ENCODE measurements at regions not wholly inside any gene's neighbourhood (a gene's known extent, or its start where the extent isn't known, plus 50 kb on each side); places are given as distances from the start of the nearest gene placed in this dataset.
A peak's percentile ranks its signal among the peaks of the same experiment; 100 is the strongest.

DNA sequence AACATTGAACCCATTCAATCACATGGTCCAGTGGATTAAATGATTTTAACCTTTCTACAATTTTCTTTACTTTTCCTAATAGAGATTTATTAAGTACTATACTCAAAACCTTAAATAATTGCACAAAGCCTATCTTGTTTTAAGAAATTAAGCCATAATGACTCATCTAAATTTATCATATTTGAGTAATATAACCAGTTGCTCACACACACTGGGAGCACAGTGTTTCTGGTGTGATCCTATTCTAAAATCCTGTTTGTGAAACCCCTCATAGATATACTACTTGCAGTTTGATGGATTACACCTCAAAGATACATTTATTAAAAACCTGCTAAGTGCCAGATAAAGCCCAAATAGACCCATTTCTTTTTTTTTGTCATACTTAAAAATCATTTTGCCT is 668.3 kb upstream of the CDH18 start:
- no peak for DNase-seq (ENCODE audit: low spot score)

- no peak for DNase-seq (ENCODE audit: low spot score)
Measured at GRCh38 chr5:20655211-20655610, 667.2 kb upstream of the CDH18 start.

- no peak for DNase-seq (ENCODE audit: low spot score)
Measured at GRCh38 chr5:20654746-20655145, 666.7 kb upstream of the CDH18 start.

GRCh38 chr5:20654033-20654432 is 666.0 kb upstream of the CDH18 start:
- DNase-seq (ENCODE audit: low spot score) = no peak

- no peak for DNase-seq (ENCODE audit: low spot score)
Measured at GRCh38 chr5:20649966-20650365, 662.0 kb upstream of the CDH18 start.

DNA sequence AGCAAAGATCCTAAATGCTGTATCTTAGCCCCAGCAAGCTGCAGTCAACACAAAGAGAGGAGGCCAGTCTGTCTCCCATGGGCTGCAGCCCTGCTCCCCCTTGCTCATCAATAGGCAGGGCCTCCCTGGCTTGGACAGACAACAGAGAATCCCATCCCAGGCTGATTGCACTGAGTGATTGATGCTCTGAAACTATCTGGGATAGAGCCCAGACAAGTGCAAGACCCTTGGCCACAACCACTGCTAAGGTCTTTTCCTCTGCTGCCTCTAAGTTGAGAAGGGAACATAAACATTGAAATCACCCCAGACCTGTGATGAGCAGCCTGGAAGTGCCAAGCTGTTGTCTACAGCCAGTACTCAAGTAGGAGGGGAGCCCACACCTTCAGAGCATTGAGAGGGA is 661.0 kb upstream of the CDH18 start:
- DNase-seq (ENCODE audit: low spot score) = no peak

- DNase-seq (ENCODE audit: low spot score) = no peak
Measured at GRCh38 chr5:20636686-20637085, 648.7 kb upstream of the CDH18 start.

DNA sequence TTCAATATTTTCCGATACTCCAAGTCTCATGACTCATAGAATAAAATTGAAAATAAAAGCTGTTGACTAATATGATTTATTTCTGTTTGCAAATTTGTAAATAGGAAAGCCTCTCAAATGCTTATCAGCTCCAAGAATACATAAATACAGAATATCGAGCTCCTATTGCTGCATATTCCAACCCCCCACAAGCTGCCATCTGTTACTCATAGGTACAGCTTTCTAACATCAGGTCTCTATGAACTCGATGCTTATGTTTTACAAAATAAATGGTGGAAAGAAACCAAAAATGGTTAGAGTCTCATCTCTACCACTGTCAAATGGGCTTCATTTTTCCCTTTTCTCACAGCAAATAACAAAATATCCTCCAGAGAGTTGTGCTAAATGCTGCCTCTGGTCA is 631.6 kb upstream of the CDH18 start:
- DNase-seq (ENCODE audit: low spot score) = no peak

DNA sequence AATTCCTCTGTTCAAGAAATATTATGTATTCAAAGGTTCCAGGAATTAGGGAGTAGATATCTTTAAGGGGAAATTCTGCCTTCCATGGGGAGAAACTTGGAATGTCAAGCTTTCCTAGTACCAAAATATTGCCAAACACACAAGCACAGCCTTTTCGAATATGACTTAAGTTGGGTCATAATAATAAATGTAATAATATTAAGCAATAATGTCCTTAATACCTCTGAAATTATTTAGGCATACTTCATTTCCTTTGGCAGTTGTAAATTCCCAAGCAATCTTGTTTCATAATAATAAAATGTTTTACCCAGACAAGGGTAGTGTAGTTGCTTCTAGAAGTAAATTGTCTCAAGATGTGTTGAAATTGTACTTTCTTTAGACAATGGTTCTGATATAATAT is 630.3 kb upstream of the CDH18 start:
- DNase-seq (ENCODE audit: low spot score) = no peak

DNA sequence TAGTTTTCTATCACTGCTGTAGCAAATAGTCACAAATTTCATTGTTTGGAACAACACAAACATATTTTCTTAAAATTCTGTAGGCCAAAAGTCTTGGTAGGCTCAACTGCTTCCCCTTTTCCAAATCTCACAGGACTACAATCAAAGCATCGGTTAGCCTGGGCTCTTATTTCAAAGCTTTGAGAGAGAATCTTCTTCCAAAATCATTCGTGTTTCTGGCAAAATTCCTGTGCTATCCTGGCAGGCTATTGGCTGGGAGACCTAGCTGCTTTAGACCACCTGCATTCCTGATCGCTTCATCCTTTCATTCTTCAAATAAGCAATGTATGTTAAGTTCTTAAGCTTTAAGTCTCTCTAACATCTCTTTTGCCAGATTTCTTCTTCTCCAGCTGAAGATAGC is 629.8 kb upstream of the CDH18 start:
- no peak for DNase-seq (ENCODE audit: low spot score)

GRCh38 chr5:20615888-20616563 is 628.0 kb upstream of the CDH18 start:
- DNase-seq (ENCODE audit: low spot score) = no peak

DNA sequence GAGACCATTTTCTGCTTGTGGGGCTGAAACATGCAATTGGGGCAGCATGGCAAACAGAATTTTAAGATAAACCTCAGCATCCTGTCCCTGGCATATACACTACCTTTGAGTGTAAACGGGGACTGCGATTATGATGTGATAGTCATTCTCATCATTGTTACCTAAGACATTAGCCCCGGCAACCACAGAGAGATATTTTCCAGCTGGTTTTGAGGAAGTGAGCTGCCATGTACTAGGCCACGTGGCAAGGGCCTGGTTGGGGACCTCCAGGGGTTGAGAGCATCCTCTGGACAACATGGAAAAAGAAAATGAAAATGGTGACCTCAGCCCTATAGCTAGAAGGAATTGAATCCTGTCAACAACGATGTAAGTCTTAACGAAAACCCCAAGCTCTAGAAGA is 623.6 kb upstream of the CDH18 start:
- DNase-seq (ENCODE audit: low spot score) = no peak

GRCh38 chr5:20610681-20611080 is 622.7 kb upstream of the CDH18 start:
- no peak for DNase-seq (ENCODE audit: low spot score)

DNA sequence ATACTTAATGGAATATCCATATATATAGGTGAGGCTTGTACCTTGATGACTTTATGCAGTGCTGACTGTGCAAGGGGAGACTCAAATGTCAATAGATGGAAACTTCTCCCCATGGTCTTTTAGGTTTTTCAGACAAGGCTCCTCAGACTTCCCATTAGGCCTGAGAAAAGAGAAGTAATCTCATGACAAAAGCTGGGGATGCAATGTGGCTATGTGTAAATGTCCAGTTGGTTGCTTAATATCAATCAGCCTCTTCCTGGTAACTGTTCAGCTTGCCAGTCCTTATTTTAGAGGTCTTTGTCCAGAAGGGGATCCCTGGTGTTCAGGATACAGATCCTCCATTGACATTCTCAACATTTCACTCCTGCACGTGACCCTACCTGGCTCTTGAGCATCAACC is 621.1 kb upstream of the CDH18 start:
- no peak for DNase-seq (ENCODE audit: low spot score)

DNA sequence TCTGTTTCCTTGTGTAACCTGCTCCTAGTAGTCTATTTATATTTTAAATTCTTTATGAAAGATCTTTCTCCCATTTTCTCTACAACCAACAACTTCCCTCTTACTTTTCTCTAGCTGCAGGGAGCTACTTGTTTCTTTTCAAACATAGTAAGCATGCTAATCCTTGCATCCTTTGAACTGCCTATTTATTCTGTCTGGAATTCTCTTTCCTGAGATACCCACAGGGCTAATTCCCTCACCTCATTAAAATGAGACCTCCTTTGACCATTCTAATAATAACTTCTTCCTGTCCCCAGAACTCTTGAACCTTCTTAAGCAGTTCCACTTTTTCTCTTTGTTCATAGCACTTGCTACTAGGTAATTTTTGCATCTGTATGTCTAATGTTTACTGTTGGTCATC is 620.6 kb upstream of the CDH18 start:
- no peak for DNase-seq (ENCODE audit: low spot score)

GRCh38 chr5:20605732-20606525 is 617.9 kb upstream of the CDH18 start:
- no peak for DNase-seq (ENCODE audit: low spot score)

GRCh38 chr5:20604992-20605391 is 617.0 kb upstream of the CDH18 start:
- DNase-seq (ENCODE audit: low spot score) = no peak

DNA sequence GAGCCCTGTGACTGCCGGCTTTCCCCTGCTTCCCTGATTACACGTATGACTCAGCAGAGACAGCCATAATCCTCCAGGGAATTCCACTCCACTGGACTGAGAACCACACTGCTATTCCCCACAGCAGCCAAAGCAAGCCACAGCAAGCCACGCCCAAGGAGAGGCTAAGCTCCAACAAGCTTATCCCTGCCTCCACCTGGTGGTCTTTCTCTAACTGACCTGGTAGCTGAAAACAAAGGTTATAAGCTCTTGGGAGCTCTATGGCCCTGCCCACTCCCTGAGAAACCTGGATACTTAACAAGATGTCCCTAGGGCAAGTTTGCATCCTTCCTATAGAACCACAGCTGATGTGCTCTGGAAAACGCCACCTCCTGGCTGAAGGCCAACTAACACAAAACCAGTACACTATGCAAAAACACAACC is 613.7 kb upstream of the CDH18 start:
- DNase-seq (ENCODE audit: low spot score) = peak; percentile 95

DNA sequence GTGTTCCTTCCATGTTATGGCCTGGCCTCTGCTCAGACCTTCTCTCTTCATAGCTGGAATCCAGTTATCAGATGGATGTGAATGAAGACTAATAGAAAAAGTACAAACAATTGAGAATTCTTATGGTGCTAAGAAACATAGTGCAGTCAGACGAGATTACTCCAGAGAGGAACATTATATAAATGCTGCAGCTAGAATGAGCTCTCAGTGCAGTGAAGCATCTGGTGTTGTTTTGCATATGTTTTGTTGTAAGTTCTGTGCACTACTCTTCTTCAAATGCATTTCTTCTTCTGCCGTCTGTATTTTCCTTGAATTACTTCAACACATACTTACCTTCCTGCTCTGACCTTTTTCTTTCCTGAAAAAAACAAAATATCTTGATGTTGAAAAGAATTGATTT is 602.4 kb upstream of the CDH18 start:
- DNase-seq (ENCODE audit: low spot score) = no peak

DNA sequence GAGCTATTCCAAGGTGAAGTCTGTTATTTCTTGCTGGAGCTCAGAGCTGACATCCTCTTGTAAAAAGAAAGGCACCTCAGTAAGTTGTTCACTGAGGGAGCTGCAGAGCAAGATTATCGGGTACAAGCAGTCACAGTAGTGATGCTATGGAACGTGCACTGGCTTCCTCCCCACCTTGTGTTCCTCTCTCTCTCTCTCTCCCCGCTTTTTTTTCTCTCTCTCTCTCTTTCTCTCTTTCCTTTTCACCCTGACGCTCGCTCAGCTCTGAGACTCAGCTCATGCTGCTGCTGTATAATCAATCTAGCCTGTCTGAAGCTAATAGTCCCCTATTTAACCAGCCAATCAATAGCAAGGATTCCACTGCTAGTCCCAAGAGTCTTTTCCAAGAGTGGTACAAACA is 587.6 kb upstream of the CDH18 start:
- DNase-seq (ENCODE audit: low spot score) = no peak

GRCh38 chr5:20574576-20574975 is 586.6 kb upstream of the CDH18 start:
- no peak for DNase-seq (ENCODE audit: low spot score)

DNA sequence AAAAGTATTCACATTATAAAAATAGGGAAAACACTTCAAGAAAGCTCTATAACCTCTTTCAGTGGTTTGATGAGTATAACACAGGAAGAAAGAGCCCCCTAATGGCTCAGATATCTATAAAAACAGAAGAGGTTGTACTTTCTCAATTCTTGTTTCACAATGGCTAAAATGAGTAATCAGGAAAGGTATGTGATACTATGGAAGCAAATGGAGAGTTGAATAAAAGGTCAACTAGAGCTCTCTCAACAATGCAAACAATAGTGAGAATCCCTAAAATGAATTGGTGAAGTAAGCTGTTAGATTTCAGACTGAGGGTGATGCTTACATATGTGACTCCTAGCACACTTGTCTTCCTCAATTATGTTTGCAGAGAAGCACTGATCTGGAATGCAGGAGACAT is 584.6 kb upstream of the CDH18 start:
- DNase-seq (ENCODE audit: low spot score) = peak; percentile 64

DNA sequence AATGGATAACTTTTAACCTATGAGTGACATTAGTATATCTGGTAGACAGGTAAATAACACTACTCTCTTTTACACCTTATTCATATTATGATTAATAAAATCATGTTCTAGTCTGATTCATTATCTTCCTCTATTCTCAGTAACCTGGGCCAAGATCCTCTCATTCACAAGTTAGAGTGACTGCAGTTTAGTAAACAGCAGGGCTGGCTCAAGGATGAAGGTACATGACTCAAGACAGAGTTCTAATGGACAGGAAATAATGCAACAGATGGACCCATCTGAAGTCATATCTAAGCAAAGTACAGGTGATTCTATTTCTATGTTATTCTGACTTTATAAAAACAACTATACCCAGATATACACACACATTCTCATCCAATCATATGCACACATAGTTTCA is 582.5 kb upstream of the CDH18 start:
- no peak for DNase-seq (ENCODE audit: low spot score)

- no peak for DNase-seq (ENCODE audit: low spot score)
Measured at GRCh38 chr5:20562544-20562943, 574.5 kb upstream of the CDH18 start.
